Muscle of arm (tissue), 1 donor: ENCODE measurements at regions not wholly inside any gene's neighbourhood (a gene's known extent, or its start where the extent isn't known, plus 50 kb on each side); places are given as distances from the start of the nearest gene placed in this dataset.
A peak's percentile ranks its signal among the peaks of the same experiment; 100 is the strongest.

Experiments used
- DNase-seq: peaks from one replicate; pipeline ENCODE4 v3.0.0-alpha.2; 2013

DNA sequence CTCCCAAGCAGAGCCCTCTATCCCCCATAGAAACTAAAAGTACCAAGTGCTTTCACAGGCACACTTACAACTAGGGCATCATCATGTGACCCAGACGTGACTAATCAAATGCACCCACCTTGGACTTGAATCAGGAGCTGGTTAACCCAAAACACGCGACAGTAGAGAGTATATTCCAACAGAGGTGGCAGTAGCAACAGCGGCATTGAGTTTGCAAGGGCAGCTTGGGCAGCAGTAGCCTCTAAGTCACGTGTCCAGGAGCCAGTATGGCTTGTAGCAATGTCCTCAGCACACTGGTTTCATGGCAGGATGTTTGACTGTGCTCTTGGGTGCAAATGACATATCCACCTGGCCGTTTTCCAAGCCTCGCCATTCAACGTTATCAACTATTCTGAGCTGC, 73.4 kb upstream of the DNAH5 start:
- no peak for DNase-seq

DNA sequence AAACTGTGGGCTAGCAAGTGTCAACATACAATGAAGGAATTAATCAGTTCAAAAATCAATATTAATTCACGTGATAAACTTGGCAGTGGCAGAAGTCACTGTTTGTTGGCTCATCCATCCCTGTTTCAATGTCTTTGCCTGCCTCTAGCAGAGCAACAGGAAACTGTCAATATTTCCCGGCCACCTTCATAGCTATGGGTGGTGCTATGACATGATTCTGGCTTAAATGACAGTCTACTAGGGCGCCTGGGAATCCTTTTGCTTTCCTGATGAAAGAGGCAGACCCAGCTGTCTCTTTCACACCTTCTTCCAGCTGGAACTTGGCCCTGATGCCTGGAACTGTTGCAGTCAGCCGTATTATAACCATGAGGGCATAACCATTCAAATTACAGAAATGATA, 72.1 kb upstream of the DNAH5 start:
- DNase-seq, result no peak

DNA sequence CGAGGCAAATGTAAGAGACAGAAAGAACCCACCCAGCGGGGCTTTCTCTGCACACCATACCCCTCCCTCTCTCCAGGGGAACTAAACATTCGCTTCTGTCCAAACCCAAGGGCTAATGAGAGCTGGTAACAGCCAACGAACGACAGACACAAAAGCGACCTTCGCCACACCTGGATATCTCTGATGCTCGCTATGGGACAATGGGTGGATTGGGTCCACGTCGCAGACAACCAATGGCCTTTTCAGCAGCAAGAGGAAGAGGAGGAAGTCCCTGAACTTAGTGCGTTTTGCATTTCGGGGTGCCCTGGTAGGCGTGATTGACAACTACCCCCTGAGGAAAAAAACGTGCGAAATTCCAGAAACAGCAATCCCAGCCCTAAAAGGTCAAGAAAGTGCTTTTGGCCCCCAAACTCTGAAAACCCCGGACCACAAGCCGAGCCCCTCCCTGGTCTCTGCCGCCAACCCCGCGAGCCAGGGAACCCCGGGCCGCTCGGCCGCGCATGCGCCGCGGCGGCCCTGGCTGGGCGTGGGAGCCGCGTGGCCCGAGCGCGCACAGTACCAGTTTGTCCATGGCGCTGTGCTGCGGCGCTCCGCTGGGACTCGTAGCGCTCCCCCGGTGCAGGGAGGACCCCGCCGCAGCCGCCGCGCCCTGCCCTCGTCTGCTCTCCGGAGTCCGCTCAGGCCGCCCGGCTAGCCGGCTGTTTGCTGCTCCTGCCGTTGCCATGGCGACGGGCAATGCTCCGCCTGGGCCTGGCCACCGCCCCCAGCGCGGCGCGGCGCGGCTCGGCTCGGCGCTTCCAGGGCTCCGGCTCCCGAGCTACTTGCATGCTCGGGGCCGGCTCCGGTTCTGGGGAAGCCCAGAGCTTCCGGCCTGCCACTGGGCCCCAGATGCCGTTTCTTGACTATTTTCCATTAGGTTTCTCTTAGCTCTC, 66.9 kb upstream of the DNAH5 start:
- DNase-seq, result peak; percentile 76

DNA sequence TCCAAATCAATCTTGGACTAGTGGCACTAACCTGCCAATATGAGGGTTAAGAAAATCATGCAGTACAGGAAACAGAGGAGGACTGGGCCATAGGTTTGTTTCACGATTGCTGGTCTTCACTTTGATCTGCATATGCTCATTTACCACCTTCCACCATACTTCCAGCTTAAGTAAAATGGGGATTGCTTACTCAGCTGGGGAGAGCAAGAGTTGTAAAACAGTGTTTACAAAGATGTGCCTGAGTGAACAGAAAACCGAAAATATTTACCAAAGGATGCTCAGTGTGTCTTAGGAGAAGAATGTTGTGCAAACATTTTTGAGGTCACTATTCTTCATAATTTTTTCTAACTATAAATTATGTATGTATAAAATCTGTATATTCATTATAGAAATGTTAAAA, 65.1 kb upstream of the DNAH5 start:
- DNase-seq, result no peak

DNA sequence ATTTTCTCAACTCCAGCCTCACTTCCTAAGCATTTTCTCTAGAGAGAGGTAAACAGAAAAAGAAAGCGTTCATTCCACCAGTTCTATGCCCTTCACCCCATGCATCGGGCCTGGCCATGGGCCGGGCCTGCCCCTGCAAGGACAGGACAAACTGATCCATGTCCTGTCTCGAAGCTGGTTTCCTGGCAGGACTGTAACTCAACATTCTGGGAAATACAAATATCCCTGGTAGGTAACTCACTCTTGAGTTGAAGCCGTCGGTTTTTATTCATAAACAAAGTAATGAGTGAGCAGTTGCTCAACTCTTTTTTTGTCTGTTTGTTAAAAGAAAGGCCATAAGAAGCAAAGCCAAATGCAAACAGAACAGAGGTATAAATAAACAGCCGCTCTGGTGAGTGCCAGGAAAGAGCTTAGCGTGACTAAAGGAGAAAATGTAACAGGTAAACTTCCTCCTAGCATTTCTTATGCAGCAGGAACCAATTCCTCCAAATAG, 64.4 kb upstream of the DNAH5 start:
- DNase-seq, result no peak

DNA sequence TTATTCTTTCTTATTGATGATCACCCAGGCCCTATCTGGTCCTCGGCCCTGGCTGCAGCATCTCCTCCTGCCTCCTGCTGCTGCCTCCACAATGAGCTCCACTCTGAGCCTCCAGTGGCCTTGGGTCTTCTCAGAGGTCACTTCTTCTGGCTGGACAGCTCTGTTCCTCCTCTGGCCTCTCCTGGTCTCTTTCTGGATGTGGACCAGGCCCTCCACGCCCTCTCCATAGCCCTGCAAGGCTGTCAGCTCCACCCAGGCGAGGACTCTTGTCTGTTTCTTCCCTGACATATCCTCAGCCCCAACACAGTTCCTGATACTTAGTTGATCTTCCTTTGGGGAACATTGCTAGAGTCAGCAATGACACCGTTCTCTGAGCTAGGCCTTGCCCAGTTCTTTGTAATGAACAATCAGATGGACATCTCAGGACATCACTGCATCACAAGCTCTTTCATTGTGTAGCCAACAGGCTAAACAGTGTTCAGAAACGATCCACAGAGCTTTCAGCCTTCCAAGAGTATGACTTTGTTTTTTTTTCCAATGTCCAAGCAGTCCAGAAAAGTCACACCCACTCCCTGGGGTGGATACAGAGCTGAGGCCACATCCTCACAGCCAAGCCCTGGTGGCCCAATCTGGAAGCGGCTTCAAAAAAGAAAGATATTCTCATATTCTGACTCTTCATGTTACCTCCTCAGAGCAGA, 62.5 kb upstream of the DNAH5 start:
- DNase-seq, result peak; percentile 79

DNA sequence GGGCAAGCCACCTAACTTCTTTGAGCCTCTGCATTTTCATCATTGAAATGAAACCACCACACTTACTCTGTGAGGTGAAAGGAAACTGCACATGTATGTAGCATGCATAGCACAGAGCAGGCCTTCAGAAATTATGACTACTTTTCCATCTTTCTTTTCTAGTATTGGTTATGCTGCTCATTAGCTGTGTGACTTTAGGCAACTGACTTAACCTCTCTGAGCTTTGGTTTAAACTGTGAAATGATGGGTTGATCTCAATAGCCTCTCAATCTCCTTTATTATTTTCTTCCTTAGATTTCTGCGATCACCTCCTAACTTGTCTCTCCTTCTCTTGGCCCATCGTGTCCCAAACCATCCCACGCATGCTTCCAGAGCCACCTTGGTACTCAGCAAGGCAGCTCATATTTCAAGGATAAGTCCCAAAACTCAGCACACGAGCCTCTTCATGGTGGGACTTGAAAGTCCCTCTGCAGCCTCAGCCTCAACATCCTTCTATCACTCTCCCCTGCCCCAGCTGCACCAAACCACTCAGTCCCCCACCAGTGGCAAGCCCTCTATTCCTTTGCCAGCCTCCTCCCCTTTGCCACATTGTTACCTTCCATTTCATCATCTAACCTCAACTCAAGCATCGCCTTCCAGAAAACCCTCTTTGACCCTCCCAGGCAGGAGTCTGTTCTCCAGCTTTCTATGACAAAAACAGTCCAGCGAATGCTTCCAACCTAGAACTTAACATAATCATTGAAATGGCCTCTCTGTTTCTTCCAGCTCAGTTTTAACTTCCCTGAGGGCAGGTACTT, 60.3 kb upstream of the DNAH5 start:
- no peak for DNase-seq

DNA sequence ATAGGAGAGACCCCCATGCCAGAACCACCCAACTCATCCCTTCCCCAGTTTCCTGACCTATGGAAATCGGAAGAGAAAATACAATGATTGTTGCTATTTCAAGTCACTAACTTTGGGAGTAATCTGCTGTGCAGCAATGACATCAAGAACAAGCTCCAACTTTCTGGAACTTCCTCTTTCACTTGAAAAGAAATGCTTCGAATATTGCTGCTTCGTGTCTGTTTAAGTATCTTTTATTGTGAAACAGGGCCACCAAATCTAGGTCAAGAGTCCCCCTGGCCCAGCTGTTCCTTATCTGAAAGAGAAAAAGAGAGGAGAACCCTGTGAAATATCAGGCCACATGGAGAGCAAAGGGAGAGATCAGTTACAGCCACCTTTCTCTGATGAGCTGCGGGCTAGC, 59.4 kb upstream of the DNAH5 start:
- DNase-seq, result no peak

DNA sequence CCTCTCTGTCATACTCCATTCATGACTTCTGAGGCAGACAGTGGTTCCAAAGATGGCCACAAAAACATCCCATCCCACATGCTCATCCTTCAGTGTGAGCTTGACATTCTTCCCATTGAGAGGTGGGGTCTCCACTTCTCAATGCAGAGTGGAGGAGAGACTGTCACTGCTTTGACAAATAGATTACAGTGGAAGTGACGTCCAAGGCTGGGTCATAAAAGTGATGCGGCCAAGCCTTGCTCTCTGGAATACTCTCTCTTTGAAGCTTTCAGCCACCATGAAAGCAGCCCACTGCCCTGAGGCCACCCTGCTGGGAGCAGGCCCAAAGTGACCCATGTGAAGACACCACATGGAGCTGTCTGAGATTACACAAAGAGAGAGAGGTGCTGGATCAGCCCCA, 59.0 kb upstream of the DNAH5 start:
- DNase-seq, result no peak

DNA sequence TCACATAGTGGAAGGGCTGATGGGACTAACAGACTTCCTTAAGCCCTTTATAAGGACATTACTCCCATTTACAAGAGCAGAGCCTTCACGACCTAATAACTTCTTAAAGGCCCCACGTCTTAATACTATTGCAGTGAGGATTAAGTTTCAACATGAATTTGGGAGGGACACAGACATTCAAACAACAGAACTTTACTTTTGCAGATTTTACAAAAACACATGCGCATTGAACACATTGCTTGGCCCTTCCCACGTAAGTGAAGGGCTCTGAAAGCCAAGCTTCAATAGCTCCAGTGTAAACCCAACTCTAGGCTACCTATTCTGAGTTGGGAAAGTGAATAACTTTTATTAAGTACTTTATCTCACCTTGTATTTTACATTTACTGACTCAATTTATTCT, 53.8 kb upstream of the DNAH5 start:
- no peak for DNase-seq

DNA sequence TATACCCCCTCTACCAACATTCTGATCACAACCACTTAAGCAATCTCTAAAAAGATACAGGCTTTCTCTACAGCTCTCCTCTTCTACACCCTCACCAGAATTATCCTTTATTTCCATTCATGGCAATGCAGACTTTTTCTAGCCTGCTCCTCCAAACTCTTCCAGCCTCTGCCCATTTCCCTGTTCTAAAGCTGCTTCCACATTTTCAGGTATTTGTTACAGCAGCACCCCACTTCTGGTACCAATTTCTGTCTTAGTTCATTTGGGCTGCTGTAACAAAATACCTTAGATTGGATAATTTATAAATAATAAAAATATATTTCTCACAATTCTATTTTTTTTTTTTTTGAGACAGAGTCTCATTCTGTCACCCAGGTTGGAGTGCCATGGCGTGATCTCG, 53.0 kb upstream of the DNAH5 start:
- DNase-seq, result no peak

DNA sequence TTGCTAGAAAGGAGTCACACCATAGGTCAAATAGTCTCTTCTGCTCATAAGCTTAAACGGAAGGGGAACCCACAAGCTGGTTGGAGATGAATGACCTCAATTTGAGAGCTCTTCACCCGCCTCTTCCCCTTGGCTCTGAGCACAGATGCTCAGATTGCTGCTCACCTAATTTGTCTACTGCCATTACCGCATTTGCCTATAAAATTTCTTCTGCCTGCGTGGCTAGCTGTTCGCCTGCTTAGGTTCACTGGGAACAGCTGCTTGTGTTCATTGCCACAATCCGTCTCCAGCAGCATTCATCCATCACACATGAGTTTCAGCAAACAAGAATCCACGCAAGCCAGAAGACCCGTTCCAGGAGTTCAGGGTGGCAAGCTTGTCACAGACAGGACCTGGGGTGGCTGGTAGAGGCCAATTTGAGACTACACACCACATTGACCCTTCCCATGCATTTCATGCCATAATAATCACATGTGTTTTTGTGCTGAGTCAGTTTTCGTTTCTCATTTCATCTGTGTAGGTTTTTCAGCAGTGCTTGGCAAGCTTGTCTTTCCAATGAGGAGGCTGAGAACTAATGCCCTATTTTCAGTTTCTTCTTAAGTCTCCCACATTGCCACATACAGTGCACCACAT, 50.2 kb upstream of the DNAH5 start:
- no peak for DNase-seq
